IPS-20b (cell line): ENCODE measurements at regions not wholly inside any gene's neighbourhood (a gene's known extent, or its start where the extent isn't known, plus 50 kb on each side); places are given as distances from the start of the nearest gene placed in this dataset.

Source experiments
- H3K27ac ChIP-seq: one replicate; pipeline ENCODE4 v1.5.1; 2013; ENCODE audit warnings: low read length
- H3K27me3 ChIP-seq: 2 replicates; pipeline ENCODE4 v1.6.1; 2013; ENCODE audit warnings: mild to moderate bottlenecking, low read length, inconsistent platforms; ENCODE audit not compliant: insufficient read depth
- H3K36me3 ChIP-seq: 2 replicates; pipeline ENCODE4 v1.6.1; 2013; ENCODE audit warnings: low read depth, mild to moderate bottlenecking, inconsistent platforms, low read length, moderate library complexity; ENCODE audit not compliant: insufficient read depth
- H3K4me1 ChIP-seq: 2 replicates; pipeline ENCODE4 v1.6.1; 2013; ENCODE audit warnings: mild to moderate bottlenecking, control low read depth, inconsistent platforms, low read length, moderate library complexity; ENCODE audit not compliant: insufficient read depth
- H3K4me3 ChIP-seq: 2 replicates; pipeline ENCODE4 v1.5.1; 2013; ENCODE audit warnings: mild to moderate bottlenecking, low read length, inconsistent platforms
- H3K9ac ChIP-seq: 2 replicates; pipeline ENCODE4 v1.6.1; 2013; ENCODE audit warnings: low read depth, mild to moderate bottlenecking, inconsistent platforms, low read length, moderate library complexity
- H3K9me3 ChIP-seq: 2 replicates; pipeline ENCODE4 v1.6.1; 2013; ENCODE audit warnings: mild to moderate bottlenecking, low read depth, low read length, inconsistent platforms; ENCODE audit not compliant: insufficient read depth

DNA sequence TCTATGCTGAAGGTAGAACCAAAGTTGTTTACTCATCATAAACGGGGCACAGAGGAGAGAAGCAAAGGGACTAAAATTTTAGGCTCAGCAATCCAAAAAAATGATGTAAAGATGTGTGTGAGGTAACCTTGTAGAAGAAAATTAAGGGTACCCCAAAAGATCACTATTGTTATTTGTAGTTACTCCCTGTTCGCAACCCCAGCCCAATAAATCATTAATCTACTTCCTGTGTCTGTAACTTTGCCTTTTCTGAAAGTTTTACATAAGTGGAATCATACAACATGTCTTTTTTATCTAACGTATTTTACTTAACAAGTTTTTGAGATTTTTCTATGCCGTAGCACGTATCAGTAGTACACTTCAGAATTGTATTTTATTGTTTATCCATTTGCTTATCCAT, 1114.8 kb upstream of the GJE1 start:
- Histone ChIP-seq H3K9me3 (no peaks in the 10 kb centered on the region), H3K27me3 (no peaks in the 10 kb centered on the region), H3K9ac (no peak overlapping the region), H3K4me1 (no peaks in the 10 kb centered on the region), H3K27ac (no peak overlapping the region), H3K36me3 (no peaks in the 10 kb centered on the region), H3K4me3 (no peak overlapping the region)

- Histone ChIP-seq H3K4me3 (no peak overlapping the region), H3K27ac (no peak overlapping the region), H3K36me3 (no peaks in the 10 kb centered on the region), H3K9me3 (no peaks in the 10 kb centered on the region), H3K27me3 (no peaks in the 10 kb centered on the region), H3K9ac (no peak overlapping the region), H3K4me1 (no peaks in the 10 kb centered on the region)
Observed at GRCh38 chr6:141000917-141001316, 1131.8 kb upstream of the GJE1 start.

DNA sequence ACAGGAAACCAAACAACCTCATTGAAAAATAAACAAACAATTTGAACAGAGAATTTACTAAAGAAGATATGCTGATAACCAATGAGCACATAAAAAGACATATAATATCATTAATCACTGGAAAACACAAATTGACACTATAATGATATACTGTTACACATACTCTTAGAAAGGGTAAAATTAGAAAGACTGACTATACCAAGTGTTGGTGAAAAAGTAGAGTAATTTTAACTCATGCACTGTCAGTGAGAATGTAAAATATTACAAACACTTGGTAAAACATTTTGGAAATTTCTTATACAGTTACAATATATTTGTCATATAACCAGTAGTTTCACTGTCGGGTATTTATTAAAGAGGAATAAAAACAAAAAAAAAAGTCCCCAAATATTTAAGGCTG, 1139.2 kb upstream of the GJE1 start:
- Histone ChIP-seq H3K9me3 (0 out of 2 replicates have a peak, but pooled peaks cover 3% of the 10 kb centered on the region), H3K9ac (no peak overlapping the region), H3K36me3 (no peaks in the 10 kb centered on the region), H3K4me3 (no peak overlapping the region), H3K27me3 (no peaks in the 10 kb centered on the region), H3K4me1 (no peaks in the 10 kb centered on the region), H3K27ac (no peak overlapping the region)

DNA sequence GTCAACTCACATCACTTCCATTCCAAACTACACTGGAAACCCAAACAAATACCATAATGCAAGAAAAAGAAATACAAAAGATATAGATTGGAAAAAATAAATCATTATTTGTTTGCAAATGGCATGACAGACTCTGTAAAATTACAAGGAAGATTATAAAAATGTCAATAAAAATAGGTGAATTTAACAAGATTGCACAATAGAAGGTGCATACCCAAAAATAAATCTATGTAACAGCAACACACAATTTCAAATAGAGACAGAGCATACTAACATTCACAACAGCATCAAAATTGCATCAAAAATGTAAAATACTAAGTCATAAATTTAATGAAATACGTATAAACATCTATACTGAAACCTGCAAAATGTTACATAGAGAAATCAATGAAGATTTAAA, 1140.0 kb upstream of the GJE1 start:
- no peak overlapping the region for H3K9ac ChIP-seq
- H3K4me1 ChIP-seq: no peaks in the 10 kb centered on the region
- H3K4me3 ChIP-seq: no peak overlapping the region
- H3K36me3 ChIP-seq: no peaks in the 10 kb centered on the region
- H3K27me3 ChIP-seq: no peaks in the 10 kb centered on the region
- H3K9me3 ChIP-seq: 0 out of 2 replicates have a peak, but pooled peaks cover 3% of the 10 kb centered on the region
- no peak overlapping the region for H3K27ac ChIP-seq

GRCh38 chr6:140988780-140989179, 1143.9 kb upstream of the GJE1 start:
- no peak overlapping the region for H3K4me3 ChIP-seq
- H3K4me1 ChIP-seq: no peaks in the 10 kb centered on the region
- no peaks in the 10 kb centered on the region for H3K27me3 ChIP-seq
- no peak overlapping the region for H3K9ac ChIP-seq
- no peaks in the 10 kb centered on the region for H3K36me3 ChIP-seq
- 0 out of 2 replicates have a peak, but pooled peaks cover 3% of the 10 kb centered on the region for H3K9me3 ChIP-seq
- no peak overlapping the region for H3K27ac ChIP-seq

DNA sequence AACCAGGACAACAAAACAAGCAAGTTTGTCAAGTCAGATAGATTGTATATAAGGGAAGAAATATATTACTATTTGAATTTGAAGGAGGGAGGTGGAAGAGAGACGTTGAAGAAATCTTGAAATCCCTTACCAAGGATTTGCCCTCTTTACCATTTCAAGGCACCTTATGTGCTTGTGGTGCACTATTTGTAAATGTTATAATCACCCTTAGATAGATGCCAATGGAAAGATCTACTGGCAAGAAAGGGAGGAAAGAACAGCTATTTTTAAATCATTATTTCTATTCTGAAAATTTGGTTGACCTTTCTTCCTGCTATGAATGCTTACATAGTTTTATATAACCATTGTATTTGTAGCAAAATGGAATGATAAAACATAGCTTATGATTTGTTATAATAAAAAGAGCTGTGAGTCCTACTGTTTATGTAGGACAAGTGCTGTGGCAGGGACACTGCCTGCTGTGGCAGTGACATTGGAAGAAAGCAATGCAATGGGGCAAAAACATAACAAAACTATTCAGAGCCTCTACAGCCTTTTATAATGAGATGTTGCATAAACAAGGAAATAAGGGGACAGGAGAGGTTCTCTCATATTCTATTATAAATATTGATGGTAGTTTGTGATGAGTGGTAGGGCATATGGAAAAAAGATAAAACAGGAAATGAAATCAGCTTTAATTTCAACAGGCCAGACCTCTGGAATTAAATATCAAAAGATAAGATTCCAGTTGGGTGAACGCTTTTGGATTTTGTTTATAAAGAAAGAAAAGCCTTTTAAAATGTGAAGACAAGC, 1145.2 kb upstream of the GJE1 start:
- Histone ChIP-seq H3K27ac (no peak overlapping the region), H3K27me3 (no peaks in the 10 kb centered on the region), H3K4me3 (no peak overlapping the region), H3K9me3 (no peaks in the 10 kb centered on the region), H3K4me1 (no peaks in the 10 kb centered on the region), H3K36me3 (no peaks in the 10 kb centered on the region), H3K9ac (no peak overlapping the region)

GRCh38 chr6:140985679-140986275, 1146.9 kb upstream of the GJE1 start:
- no peaks in the 10 kb centered on the region for H3K36me3 ChIP-seq
- no peaks in the 10 kb centered on the region for H3K27me3 ChIP-seq
- no peaks in the 10 kb centered on the region for H3K4me1 ChIP-seq
- H3K9me3 ChIP-seq: no peaks in the 10 kb centered on the region
- no peak overlapping the region for H3K4me3 ChIP-seq
- no peak overlapping the region for H3K9ac ChIP-seq
- no peak overlapping the region for H3K27ac ChIP-seq

GRCh38 chr6:140980265-140980887, 1152.3 kb upstream of the GJE1 start:
- no peaks in the 10 kb centered on the region for H3K9me3 ChIP-seq
- no peaks in the 10 kb centered on the region for H3K36me3 ChIP-seq
- no peak overlapping the region for H3K27ac ChIP-seq
- H3K27me3 ChIP-seq: no peaks in the 10 kb centered on the region
- H3K4me3 ChIP-seq: no peak overlapping the region
- H3K4me1 ChIP-seq: no peaks in the 10 kb centered on the region
- no peak overlapping the region for H3K9ac ChIP-seq

DNA sequence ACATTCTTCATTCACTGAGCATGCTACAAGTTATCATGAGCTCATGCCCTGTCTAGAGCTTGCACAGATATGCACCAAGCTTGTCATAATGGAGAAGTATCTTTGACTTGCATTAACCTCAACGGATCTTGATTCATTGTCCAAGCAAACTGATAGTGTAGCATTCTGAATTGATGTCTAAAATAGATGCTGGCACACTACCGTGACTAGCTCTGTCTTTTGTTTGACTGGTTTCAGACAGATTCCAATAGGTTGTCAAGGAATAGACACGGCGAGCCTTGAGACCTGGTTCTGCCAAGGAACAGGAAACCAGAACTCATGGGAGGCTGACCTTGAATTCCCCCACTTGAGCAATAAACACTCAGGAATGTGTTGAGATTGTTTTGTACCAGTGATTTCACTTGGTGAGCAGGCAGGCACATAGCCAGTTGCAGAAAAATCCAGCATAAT, 1153.1 kb upstream of the GJE1 start:
- no peaks in the 10 kb centered on the region for H3K36me3 ChIP-seq
- no peak overlapping the region for H3K9ac ChIP-seq
- H3K27ac ChIP-seq: no peak overlapping the region
- no peaks in the 10 kb centered on the region for H3K27me3 ChIP-seq
- H3K4me1 ChIP-seq: no peaks in the 10 kb centered on the region
- H3K9me3 ChIP-seq: no peaks in the 10 kb centered on the region
- no peak overlapping the region for H3K4me3 ChIP-seq

- Histone ChIP-seq H3K4me1 (no peaks in the 10 kb centered on the region), H3K4me3 (no peak overlapping the region), H3K27me3 (no peaks in the 10 kb centered on the region), H3K36me3 (no peaks in the 10 kb centered on the region), H3K9me3 (no peaks in the 10 kb centered on the region), H3K9ac (no peak overlapping the region), H3K27ac (no peak overlapping the region)
Observed at GRCh38 chr6:140977403-140977802, 1155.3 kb upstream of the GJE1 start.

DNA sequence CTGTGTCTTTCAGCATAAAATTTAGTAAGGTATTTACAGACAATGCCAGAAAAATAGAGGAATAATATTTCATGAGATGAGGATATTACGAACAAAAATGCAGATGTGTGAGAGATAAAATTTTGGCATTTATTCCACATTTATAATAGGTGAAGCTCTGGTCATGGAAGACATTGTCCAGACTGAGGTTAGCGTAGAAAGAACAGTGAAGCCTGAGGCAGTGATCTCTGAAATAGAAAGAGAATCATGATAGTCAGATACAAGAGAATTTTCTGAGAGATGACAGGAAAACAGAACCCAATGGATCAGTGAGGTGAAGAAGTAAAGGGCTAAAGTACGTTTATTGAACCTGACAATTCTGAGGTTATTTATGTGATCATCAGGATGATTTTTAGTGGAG, 1155.9 kb upstream of the GJE1 start:
- Histone ChIP-seq H3K9ac (no peak overlapping the region), H3K36me3 (no peaks in the 10 kb centered on the region), H3K27ac (no peak overlapping the region), H3K4me3 (no peak overlapping the region), H3K9me3 (no peaks in the 10 kb centered on the region), H3K4me1 (no peaks in the 10 kb centered on the region), H3K27me3 (no peaks in the 10 kb centered on the region)

DNA sequence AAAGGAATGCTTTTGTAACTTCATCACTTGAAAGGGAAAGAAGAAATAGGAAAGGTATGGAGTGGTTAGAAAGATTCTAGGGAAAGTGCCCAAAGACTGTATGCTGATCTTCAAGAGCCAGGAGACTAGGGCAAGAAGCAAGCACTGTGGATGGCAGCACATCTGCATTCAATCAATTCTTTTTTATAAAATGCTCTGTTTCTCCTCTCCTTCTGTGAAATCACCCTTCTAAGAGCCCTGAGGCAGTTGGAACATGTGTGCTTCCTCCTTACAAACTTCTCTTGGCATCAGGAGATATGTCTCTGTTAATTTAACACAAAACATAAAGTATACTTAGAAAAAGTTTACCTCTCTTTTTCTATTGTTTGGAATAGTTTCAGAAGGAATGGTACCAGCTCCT, 1162.2 kb upstream of the GJE1 start:
- H3K36me3 ChIP-seq: no peaks in the 10 kb centered on the region
- no peak overlapping the region for H3K9ac ChIP-seq
- H3K4me3 ChIP-seq: no peak overlapping the region
- no peaks in the 10 kb centered on the region for H3K9me3 ChIP-seq
- no peak overlapping the region for H3K27ac ChIP-seq
- no peaks in the 10 kb centered on the region for H3K27me3 ChIP-seq
- H3K4me1 ChIP-seq: no peaks in the 10 kb centered on the region
